ENCODE measurements at regions not wholly inside any gene's neighbourhood (a gene's known extent, or its start where the extent isn't known, plus 50 kb on each side); places are given as distances from the start of the nearest gene placed in this dataset.

DNA sequence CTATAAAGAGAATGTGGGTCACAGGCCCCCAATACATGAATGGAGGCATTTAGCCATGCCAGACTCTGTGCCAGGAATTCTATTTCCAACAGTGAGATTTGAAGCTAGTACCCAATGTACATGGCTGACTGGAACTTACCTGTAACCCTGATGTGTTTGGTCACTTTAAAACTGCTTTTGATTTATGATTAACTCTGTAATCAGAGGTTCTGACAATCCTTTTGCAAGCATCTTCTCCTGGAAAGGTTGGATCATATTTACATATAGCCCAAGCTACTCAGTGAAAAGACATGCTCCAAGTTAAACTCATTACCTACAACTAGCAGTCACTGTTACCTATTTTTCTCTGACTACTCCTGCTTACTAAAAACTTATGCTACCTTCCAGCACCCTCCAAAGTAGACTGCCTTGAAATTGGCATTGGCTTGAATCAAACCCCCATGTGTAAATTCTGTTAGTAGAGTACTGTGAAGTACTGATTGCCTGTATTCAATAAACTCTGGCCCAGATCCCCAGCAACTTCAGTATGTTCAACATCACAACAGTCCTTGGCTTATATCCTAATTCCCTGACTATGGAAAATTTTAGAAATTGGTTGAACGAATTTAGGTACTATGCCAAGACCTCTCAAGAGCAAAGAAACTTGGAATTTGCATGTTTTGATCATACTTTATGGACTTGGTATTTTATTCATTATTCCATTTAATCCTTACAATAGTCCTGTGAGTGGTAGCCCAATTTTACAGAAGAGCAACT lies 665.6 kb upstream of the NECTIN3 start:
- DNase-seq = no peak
- Histone ChIP-seq H3K27me3 (no peaks in the 10 kb centered on the region), H3K4me3 (no peak overlapping the region), H3K9me3 (replicated peaks in 1 of 3) (peaks cover 0 to 11% (median 0%) of the 10 kb centered on the region in 3 donors), H3K27ac (no peak overlapping the region), H3K4me1 (replicated peaks in 1 of 2) (no peaks in the 10 kb centered on the region), H3K36me3 (replicated peaks in 1 of 2) (no peaks in the 10 kb centered on the region)
- no peak for TF ChIP-seq POLR2A (IDR thresholded peaks at IDR 0.05)
- intact Hi-C loops (cut with DNase I) = no loop called here
- WGBS, 4 donors = 41 to 67% (median 55%) methylated on average over 1 of the region's 1 CpG

DNA sequence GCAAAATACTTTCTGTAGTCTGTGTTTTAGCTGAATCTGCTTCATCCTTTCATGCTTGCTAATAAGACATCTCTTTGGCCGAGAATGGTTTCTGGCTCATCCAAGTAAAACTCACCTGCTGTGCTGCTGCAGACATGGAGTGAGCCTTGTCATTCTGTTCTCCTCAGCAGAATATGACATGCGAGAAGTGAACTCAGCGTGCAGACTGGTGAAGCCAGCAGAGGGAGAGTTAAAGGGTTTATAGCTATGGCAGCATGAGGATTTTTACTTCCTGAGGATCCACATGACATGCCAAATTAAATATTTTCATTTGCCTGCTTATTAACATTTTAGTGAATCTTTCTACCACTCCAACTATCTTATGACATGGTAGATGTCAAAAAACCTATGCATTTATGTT lies 658.4 kb upstream of the NECTIN3 start:
- no peak for DNase-seq
- TF ChIP-seq, protein P1, sequence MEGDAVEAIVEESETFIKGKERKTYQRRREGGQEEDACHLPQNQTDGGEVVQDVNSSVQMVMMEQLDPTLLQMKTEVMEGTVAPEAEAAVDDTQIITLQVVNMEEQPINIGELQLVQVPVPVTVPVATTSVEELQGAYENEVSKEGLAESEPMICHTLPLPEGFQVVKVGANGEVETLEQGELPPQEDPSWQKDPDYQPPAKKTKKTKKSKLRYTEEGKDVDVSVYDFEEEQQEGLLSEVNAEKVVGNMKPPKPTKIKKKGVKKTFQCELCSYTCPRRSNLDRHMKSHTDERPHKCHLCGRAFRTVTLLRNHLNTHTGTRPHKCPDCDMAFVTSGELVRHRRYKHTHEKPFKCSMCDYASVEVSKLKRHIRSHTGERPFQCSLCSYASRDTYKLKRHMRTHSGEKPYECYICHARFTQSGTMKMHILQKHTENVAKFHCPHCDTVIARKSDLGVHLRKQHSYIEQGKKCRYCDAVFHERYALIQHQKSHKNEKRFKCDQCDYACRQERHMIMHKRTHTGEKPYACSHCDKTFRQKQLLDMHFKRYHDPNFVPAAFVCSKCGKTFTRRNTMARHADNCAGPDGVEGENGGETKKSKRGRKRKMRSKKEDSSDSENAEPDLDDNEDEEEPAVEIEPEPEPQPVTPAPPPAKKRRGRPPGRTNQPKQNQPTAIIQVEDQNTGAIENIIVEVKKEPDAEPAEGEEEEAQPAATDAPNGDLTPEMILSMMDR (IDR thresholded peaks at IDR 0.05) = no peak
- no peak for TF ChIP-seq POLR2A (IDR thresholded peaks at IDR 0.05)
- Histone ChIP-seq H3K4me1 (replicated peaks in 1 of 2) (peaks cover 0 to 7% of the 10 kb centered on the region in 2 donors), H3K27ac (no peak overlapping the region), H3K9me3 (replicated peaks in 1 of 3) (peaks cover 0 to 13% (median 0%) of the 10 kb centered on the region in 3 donors), H3K4me3 (no peak overlapping the region), H3K36me3 (replicated peaks in 1 of 2) (no peaks in the 10 kb centered on the region), H3K27me3 (no peaks in the 10 kb centered on the region)
- intact Hi-C loops (cut with DNase I) = no loop called here
- 92 to 95% (median 93%) methylated on average over 3 of the region's 3 CpGs for WGBS, 4 donors

DNA sequence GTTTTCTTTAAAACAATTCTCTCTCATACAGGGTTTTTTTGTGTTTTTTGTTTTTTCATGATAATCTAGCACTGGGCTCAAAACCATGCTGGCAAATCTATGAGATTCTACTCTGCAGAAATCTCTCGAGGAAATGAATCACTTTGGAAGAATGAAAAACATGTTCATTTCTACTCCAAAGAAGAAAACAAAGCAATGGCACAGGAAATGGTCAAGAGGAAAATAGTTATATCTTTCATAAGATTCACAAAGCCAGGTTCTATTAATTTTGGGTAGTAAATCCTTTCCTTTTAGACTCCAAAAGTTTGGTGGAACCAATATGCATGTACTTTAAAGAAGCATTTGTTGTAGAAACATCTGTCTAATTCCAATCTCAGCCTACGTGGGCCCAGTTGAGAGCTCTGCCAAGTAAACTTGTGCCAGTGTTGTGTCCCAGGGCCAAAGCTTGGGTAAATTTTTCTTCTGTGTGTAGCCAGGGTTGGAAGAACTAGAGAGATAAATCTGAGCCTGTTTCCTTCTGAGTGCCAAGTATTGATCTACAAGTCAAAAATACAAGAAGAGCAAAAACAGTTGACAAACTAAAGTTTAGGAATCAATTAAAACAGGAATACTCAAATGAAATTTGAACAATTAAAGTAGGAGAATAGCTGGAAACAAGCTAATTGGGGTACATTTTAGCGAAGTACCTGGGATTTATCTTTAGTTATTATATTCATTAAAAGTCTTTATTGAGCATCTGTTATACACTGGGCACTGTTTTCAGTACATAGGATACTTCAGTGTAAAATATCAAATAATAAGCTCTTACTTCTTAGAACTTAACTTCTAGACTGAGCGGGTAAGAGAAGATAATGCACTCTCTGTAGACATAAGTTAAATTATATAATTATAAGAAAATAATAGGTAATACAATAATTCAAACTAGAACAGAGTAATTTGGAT lies 657.5 kb upstream of the NECTIN3 start:
- WGBS, 4 donors = 44 to 59% (median 54%) methylated on average over 4 of the region's 4 CpGs
- peak in 1 of 7 donors; percentile 22 for DNase-seq
- TF ChIP-seq POLR2A (IDR thresholded peaks at IDR 0.05) = no peak
- TF ChIP-seq, protein P1 (IDR thresholded peaks at IDR 0.05) = no peak

DNA sequence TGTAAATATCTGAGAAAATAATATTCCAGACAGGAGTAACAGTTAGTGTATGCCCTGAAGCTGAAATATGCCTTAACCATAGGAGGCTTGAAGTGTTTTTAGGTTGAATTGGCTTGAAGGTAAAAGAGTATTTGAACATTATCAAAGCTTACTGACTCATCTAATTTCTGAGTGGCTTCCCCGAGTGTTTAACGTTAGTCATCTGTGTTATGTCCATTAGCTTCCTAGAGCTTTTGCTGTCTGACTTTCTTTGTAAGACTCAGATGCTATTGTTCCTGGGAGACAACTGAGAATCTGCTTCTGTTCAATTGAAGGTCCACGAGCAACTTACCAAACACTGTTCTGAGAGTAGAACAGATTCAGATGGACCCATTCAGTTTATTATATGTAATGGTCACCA lies 656.8 kb upstream of the NECTIN3 start:
- no peak for TF ChIP-seq POLR2A (IDR thresholded peaks at IDR 0.05)
- TF ChIP-seq, protein P1 (IDR thresholded peaks at IDR 0.05) = no peak
- no peak for DNase-seq
- intact Hi-C loops (cut with DNase I) = no loop called here
- H3K27ac ChIP-seq = no peak overlapping the region
- H3K4me3 ChIP-seq = no peak overlapping the region
- H3K4me1 ChIP-seq (replicated peaks in 1 of 2) = peaks cover 1 to 13% of the 10 kb centered on the region in 2 donors
- H3K9me3 ChIP-seq (replicated peaks in 1 of 3) = peaks cover 0 to 4% (median 0%) of the 10 kb centered on the region in 3 donors
- WGBS, 4 donors = 57 to 60% (median 58%) methylated on average over 3 of the region's 3 CpGs
- no peaks in the 10 kb centered on the region for H3K36me3 ChIP-seq (replicated peaks in 1 of 2)
- no peaks in the 10 kb centered on the region for H3K27me3 ChIP-seq

More for the DNA sequence above, 657.5 kb upstream of the NECTIN3 start:
- Histone ChIP-seq H3K4me1 (replicated peaks in 1 of 2) (peaks cover 0 to 9% of the 10 kb centered on the region in 2 donors), H3K36me3 (replicated peaks in 1 of 2) (no peaks in the 10 kb centered on the region), H3K27me3 (no peaks in the 10 kb centered on the region), H3K9me3 (replicated peaks in 1 of 3) (peaks cover 0 to 5% (median 0%) of the 10 kb centered on the region in 3 donors), H3K4me3 (no peak overlapping the region), H3K27ac (peak overlapping the region in 2 of 5 donors; percentile 31 to 73)
- intact Hi-C loops (cut with DNase I) = no loop called here
